Inflammatory macrophage treated with lipopolysaccharide for 4 hours (primary cell): ENCODE measurements at regions not wholly inside any gene's neighbourhood (a gene's known extent, or its start where the extent isn't known, plus 50 kb on each side); places are given as distances from the start of the nearest gene placed in this dataset.
"Not testable (repeated sequence)": the region's sequence is repeated elsewhere in the genome, so short reads cannot be mapped to it uniquely, and the experiment has no call there.

Source experiments
- DNase-seq: peaks from one replicate; pipeline ENCODE4 v3.0.0-alpha.2; 2020

DNA sequence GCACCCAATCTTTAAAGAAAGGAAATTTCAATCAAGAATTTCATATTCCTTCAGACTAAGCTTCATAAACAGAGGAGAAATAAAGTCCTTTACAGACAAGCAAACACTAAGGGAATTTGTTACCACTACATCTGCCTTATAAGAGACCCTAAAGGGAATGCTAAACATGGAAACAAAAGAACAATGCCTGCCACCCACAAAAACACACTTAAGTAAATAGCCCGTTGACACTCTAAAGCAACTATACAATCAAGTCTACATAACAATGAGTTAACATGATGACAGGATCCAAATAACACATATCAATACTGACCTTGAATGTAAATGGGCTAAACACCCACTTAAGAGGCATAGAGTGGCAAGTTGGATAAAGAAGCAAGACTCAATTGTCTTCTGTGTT lies 1056.9 kb upstream of the ATXN8OS start:
- DNase-seq, result no peak

DNA sequence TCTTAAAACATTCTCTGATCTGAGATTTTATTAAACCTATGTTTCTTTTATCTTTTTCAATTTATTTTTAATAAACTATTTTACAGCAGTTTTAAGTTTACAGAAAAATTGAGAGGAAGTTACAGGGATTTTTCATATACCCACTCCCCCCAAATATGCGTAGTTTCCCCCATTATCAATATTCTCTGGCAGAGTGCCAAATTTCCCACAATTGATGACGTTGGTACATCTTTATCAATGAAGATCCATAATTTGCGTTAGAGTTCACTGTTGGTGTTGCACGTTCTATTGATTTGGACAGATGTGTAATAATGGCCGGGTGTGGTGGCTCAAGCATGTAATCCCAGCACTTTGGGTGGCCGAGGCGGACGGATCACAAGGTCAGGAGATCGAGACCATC lies 1063.0 kb upstream of the ATXN8OS start:
- no peak for DNase-seq

DNA sequence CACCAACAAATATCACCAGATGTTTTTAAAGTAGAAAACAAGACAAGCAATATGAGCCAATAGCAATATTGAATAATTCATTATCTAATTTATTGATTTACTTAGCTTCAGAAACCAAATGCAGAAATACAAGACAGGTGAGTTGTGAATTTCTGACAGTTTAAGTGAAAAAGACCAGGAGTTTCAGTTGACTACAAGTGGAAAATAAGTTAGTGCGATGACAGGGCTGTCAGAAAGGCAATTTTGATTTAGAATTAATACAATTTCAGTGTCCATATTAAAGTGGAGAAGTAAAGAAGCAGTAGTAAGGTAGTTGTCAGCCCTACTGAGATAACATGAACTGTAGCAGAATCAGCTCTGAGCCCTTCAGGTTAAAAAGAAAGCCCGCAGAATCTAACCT lies 1066.7 kb upstream of the ATXN8OS start:
- no peak for DNase-seq

DNA sequence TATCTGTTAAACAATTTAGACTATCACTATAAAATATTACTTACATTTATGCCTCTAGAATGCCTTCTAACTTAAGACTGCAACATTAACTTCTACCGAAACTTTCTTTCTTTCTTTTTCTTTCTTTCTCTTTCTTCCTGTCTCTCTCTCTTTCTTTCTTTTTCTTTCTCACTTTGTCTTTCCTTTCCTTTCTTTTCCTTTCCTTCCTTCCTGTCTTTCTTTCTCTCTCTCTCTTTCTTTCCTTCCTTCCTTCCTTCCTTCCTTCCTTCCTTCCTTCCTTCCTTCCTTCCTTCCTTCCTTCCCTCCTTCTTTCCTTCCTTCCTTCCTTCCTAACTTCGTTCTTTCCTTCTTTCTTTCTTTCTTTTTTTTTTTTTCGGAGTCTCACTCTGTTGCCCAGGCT lies 1071.9 kb upstream of the ATXN8OS start:
- no peak for DNase-seq

DNA sequence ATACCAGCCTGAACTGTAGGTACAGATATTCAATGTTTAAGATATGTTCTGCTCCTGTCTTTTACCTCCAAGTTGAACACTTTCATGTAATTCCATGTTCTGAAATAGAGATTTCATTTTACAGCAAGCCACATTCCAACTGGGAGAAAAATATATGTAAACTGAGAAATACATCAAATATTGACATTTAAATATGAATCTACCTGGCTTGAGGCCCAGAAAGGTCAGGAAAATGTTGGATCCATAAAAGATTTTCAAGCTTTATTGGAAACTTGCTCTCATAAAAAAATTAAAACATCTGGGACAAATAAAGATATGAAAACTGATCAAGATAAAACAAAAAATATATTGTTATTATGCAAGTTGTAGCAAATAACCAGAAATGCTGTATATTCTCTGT lies 1078.7 kb upstream of the ATXN8OS start:
- no peak for DNase-seq

DNA sequence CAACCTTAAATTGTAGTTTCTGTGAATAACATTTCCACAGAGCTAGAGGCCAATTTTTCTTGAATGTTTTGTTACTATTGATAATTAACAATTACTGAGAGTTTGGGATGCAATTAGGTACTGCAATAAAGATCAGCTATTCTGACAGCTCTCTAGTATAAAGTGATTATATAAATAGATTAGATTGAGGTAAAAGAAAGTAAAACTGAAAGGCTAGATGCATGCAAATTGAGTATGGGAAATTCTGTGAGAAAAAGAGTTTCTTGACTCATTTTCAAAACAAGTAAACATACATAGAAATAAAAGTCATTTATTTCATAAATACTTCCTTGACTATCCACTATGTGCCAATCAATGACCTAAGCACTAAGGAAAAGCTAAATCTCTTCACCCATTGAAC lies 1087.5 kb upstream of the ATXN8OS start:
- no peak for DNase-seq

DNA sequence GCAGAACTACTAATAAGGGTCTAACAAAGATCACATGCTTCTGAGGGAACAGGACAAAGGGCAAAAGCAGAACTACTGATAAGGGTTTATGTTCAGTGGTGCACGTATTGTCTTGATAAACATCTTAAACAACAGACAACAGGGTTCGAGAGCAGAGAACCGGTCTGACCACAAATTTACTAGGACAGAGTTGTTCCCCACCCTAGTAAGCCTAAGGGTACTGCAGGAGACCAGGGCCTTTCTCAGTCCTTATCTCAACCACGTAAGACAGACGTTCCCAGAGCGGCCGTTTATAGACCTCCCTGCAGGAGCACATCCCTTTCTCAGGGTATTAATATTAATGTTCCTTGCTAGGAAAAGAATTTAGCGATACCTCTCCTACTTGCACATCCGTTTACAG lies 1089.5 kb upstream of the ATXN8OS start:
- DNase-seq, result not testable (repeated sequence)

DNA sequence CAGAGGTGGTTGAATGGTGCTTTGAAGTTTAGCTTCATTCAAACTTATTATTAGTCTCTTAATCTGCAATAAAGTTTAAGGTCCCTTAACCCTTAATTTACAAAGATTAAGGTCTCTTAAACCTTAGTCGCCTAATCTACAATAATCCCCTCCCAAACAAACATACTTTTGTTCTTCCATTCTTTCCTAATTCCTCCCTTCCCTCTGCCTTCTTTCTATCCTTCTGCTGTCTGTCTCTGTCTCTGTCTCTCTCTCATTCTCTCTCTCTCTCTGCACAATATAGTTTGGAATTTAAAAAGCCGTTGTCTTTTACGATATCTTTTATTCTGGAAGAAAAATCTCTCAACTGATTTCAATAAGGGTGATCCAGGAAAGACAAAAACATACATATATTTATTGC lies 1096.8 kb upstream of the ATXN8OS start:
- no peak for DNase-seq

DNA sequence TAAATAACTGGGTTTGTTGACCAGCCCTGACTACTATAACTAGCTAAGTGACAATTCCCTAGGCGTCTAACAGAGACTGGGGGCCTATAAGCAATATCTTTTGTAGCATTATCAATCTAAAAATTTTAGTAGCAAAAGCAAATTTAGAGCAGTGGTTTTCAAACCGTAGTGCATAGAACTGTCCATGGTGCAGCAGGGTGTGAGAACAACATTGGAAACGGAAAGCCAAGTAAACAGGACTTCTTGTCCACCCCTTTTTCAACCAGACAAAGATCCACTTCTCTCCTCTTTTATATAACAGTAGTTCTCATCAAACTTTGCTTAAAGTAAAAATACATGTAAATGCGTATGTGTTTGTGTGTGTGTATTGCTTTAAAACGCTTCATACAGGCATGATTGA lies 1099.1 kb upstream of the ATXN8OS start:
- DNase-seq, result no peak

DNA sequence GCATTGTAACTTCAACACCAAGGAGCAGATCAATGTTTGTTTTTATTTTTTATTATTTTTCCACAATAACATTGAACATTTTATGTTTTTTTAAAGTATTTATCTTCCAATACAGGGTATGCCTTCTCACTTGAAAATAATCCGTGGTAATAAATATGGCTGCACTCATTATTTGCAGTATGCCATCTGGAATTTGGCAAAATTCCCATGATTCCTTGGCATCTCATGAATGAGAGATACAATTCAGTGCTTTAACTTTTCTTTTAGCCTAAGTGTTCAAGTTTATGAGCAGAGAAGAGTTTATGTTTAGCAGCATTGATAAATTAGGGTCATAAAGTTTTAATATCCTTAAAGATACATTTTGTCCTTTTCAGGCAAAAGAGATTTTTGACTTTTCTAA lies 1109.6 kb upstream of the ATXN8OS start:
- no peak for DNase-seq

DNA sequence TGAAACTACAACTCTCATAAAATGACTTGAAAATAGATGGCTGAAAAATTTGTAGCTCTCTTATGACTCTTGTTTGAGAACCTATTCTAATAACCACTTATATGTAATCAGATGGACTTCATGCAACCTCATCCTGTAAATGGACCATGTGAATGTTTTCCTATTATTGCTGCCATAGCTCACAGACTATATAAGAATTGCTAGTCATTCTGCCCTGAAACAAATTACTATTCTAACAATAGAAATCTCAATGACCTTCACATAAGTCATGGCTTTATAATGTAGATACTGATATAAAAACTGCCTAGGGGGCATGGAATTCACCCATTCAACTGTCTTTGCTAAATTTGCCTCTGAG lies 1111.0 kb upstream of the ATXN8OS start:
- no peak for DNase-seq

DNA sequence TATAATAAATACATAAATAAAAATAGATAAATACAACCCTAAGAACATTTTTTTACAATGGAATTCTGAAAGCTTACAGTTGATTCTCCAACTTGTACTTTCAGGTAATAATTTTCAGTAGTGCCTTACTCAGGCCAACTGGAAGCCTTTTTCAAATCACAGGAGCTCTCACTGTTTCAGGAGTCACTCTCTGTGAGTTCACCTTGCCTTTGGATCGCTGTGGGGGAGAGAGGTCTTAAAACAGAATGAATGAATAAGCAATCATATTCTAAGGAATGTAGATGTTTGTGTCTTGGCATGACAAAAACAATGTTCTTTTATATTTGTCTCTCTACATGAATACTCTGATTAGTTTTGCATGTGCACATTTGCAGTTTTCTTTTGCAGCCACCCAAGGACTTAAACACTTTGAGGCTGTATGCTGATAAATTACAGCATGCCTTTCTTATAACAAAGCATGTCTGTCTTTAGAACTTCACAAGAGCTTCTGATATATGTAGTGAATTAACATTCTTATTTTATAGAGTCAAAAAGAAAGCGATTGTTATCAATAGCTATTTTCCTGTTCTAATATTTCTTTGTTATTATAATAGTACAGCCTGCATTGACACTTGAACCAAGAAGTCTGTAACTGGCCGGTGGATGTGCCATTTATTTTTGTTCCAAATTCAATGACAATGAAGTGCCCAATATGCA lies 1111.5 kb upstream of the ATXN8OS start:
- no peak for DNase-seq

DNA sequence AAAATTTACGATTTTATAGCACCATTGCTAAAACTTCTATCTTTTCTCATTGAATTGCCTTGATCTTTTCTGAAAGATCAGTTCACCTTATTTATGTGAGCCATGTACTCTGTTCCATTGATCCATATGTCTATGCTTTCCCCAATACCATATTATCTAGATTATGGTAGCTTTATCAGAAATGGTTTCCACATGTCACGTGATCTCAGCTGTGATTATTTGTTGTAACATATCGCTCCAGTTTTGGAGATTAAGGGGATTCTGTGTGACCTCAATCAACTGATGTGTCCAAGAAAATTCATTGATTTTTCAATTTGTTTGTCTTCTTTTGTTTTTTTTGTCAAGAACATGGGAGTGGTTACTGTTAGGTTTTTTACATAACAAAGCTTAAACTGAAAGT lies 1114.5 kb upstream of the ATXN8OS start:
- no peak for DNase-seq

DNA sequence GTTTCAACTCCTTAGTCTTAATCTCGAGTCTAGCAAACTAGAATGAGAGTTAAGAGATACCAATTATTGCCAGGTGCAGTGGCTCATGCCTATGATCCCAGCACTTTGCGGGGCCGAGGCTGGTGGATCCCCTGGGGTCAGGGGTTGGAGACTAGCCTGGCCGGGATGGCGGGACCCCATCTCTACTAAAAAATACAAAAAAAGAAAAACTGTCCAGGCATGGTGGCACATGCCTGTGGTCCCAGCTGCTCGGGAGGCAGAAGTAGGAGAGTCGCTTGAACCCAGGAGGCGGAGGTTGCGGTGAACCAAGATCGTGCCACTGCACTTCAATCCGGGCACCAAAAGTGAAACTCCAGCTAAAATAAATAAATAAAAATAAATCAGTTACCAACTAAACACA lies 1119.5 kb upstream of the ATXN8OS start:
- DNase-seq, result no peak

DNA sequence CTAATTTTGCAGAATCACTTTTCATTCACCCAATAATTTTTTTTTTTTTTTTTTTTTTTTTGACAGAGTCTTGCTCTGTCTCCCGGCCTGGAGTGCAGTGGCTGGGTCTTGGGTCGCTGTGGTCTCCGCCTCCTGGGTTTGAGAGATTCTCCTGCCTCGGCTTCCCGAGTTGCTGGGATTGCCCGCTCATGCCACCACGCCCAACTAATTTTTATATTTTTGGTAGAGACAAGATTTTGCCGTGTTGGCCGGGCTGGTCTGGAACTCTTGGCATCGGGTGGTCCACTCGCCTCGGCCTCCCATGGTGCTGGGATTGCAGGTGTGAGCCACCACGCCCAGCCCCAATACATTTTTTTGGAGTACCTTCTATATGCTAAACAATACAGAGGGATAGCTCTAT lies 1120.0 kb upstream of the ATXN8OS start:
- no peak for DNase-seq

DNA sequence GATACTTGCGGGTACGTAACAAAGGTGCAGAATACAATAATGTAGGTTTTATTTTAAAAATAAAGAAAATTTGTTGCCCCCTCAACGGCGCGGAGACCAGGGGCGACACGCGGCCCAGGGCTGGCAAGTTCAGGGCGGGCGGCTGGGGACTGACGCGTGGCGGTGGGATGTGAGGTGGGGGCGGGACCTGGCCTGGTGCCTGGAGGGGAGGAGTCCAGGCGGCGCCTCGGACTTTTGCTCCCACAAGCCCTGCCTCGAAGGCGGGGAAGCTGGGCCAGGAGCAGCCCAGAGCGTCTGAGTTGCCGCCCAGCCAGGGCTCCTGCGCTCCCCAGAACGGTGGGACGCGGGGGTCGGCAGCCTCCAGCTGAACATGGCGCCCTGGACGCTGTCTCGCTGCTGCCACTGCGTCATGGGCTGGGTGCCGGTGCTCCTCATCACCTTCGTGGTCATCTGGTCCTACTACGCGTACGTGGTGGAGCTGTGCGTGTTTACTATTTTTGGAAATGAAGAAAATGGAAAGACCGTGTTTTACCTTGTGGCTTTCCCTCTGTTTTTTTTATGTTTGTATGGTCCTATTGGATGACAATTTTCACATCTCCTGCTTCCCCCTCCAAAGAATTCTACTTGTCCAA lies 1122.8 kb upstream of the ATXN8OS start:
- DNase-seq, result no peak

DNA sequence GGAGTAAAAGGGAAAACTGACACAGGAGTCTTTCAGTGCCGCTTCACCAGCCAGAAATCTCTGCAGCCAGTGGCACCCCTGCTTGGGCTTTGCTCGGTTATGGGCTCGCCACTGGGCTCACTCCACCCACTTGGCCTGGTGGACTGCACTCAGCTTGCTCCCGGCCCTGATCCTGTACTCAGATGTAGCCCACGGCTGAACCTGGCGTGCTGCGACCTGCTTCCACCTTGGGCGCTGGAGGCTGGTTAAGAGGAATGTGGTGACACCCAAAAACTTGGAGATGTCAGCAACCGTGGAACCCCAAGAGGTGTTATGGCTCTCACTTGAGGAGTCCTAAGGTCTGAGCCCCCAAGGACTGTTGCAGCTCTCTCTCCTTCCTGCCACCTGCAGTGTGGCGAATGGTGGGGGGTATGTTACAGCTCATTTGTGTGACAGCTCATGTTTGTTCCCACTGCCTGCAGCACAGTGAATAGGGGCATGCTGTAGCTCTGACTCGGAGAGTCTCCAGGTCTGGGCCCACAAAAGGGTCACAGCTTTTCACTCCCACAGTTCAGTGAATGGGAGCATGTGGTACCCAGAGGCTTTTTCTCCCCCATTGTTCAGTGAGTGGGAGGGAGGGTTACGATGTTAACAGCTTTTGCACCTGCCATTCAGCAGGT lies 1124.5 kb upstream of the ATXN8OS start:
- no peak for DNase-seq

DNA sequence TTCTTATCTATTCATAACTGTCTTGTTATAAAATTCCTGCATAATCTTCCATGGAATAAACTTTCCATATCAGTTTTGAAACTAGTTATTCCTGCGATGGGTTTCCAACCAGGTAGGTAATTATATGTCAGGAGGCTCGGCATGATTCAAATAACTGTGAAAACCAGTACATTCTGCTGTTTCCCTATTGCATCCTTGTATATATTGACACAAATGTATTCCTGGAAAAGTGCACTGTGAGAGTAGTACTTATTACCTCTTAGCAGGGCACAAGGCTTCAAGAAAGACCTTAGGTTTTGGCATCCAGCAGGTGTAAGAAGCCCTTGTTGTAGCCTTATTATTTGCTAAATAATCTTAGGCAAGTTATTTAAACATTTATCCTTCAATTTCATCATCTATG lies 1131.3 kb upstream of the ATXN8OS start:
- no peak for DNase-seq

DNA sequence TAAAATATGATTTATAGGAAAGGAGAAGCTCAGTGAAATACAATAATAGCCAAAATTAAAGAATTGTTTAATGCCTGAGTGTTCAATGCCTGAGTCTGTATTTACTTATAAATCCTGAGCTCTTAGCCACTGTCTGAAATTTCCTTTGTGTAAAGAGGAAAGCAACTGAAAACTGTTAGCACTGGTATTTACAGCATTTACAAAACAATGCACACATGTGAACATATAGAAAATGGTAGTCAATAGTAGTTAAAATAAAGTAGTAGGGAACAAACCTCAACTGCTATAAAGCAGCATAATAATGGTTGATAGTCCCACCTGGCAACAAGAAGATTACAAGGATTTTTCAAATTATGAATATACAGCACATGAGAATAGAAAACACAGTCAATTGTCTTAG lies 1137.1 kb upstream of the ATXN8OS start:
- no peak for DNase-seq

DNA sequence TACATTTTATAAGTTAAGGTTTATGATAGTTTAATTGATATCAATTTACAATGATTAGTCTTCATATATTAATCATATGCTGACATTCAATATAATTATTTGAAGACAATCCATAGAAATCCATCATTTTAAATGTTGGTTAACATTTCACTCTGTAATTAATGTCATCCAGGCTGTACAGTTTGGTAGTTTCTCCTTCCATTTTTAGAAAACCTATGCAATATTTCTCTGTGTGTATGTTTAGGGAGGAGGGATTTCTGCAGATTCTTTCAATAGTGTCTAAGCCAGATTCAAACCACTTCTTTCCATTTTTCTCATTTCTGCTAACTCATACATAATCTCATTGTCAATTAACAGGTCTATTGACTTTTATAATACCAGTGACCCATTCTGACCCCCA lies 1159.0 kb upstream of the ATXN8OS start:
- DNase-seq, result no peak

DNA sequence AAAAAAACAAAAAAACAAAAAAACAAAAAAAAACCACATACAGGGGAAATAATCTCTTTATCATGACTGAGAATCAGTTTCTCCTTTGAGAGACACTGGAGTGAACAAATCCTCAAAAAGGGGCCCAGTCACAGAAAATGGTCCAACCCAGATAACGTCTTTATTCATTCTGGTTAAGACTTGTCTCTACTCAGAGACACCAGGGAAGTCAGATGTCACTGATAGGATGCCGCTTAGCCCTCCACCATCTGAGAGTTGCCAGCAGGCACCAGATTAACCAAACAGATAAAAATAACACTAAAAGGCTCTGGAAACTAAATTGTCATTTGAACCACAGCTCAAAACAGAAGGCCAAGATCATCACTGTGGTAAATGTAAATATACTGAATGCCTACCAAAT lies 1163.4 kb upstream of the ATXN8OS start:
- no peak for DNase-seq

DNA sequence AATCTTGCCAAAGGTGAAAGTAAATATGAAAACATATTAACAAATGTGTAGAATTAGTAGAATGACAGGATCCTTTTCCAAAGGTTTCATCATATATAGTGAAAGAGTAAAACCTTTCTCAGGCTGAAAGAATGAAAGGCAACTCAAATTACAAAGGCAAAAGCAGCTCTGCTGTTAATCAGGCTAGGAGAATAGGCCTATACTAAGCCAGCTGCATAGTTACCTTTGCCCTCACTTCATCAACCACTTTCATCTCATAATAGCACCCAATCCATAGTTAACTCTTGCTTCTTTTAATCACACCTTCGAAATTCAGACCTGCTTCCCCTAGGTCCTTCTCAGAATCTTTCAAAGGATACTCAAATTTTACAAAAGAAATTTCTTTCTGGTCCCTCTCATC lies 1167.6 kb upstream of the ATXN8OS start:
- no peak for DNase-seq

DNA sequence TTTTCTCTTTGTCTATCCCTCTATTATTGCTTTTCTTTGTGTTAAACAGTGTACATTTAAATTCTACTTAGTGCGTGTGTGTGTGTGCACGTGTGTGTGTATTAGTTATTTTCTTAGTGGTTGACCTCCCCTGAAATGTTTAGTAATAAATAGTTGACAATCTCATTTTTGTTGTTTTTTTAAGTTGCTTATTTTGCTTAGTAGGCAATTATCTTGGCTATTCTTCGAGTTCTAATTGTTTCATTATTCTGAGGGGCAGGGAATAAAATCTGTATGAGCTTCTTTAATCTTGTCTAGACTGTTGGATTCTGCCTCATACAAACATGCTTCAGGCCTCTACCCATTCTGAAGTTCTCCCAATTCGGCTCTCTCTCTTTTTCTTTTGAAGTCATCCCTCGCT lies 1169.0 kb upstream of the ATXN8OS start:
- DNase-seq, result no peak

DNA sequence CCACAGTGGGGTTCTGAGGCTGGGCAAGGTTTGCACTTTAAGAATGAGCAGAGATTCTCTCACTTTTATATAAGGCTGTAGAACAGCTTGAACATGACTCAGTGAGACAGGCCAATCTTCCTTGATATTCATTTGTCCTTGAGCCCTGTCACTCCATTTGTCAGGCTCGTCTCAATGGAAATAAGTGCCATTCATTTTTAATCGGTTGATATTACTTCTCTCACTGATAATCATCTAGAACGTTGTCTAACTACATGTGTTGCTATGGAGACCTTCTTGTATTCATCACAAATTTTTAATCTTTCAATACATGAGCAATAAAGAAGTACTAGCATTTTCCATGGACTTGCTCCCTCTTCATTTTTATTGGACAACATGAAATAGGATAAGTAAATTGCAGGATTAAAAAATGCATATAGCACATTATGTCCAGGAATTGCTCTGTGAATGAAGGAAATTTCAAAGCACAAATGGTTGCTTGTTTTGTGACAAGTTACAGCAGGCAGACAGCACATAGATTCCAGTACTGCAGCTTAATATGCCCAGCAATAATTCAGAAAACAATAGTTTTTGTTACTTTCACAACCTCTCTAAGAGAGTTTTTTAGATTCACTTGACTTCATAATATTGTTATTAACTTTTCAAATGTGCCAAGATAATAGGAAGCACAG lies 1178.4 kb upstream of the ATXN8OS start:
- no peak for DNase-seq
